ENCODE measurements at regions not wholly inside any gene's neighbourhood (a gene's known extent, or its start where the extent isn't known, plus 50 kb on each side); places are given as distances from the start of the nearest gene placed in this dataset.

DNA sequence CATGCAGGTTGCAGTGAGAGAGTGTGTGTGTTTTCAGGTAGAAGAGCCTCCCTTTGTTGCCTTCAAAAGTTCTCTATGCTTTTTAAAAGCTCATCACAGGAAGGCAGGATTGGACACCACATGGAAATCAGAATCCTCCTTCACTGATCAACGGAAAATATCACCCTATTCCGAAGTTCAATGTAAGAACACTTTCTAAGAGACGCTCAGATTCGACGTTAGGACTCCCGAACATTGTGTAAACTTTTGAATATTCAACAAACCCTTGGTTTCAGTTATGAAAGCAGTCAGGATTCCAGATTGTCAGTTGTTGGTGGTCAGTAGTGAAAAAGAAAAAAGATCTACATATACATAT lies 561.4 kb upstream of the ID2 start:
- TF ChIP-seq POLR2AphosphoS5 (IDR thresholded peaks at IDR 0.05; ENCODE audit: low read depth, low read length) (no peak), POLR2A (IDR thresholded peaks at IDR 0.05; ENCODE audit: low read depth, low read length) (no peak)

Measured in GM12891 (cell line).